B cell (primary cell): ENCODE measurements at regions not wholly inside any gene's neighbourhood (a gene's known extent, or its start where the extent isn't known, plus 50 kb on each side); places are given as distances from the start of the nearest gene placed in this dataset.

Source experiments
- EZH2 ChIP-seq: IDR thresholded peaks from 2 replicates; pipeline ENCODE4 v1.6.1; 2012; ENCODE audit warnings: borderline replicate concordance, low read depth, mild to moderate bottlenecking, moderate library complexity, low read length; ENCODE audit not compliant: insufficient read depth, poor library complexity, severe bottlenecking
- TF ChIP-seq, protein P1 (sequence below): fragments of 200-600 bp; IDR thresholded peaks from one replicate; pipeline ENCODE4 v1.8.0; 2022; ENCODE audit warnings: antibody characterized with exemption, mild to moderate bottlenecking

DNA sequence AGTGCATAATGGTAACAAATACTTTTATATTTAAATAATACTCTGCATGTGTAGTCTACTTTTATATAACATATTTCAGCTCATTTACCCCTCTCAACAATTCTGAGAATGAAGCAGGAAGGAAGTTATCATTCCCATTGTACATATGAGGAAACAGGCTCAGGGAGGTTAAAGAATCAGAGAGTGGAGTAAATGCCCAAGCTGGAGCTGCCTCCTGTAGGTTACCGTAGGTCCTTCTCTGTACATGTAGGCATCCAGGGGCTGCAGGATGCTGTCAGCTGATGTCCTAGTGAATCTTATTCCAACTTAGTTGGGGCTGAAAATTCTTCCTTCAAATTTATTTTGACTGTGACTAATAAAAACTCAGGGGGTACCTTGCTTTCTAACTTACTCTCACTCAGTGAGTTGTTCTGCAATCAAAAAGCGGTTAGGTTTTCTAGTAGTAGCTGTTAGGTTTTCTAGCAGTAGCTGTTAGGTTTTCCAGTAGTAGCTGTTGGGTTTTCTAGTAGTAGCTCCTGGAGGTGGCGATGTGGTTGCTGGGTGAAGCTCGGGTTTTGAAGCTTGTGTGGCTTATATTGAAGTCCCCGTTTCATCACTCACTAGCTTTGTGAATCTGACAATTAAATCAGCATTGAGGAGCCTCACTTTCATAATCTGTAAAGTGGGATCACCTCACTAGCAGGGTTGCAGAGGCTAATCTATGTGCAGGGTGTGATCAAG lies 357.0 kb downstream of the NR2F2 start:
- TF ChIP-seq, protein P1, sequence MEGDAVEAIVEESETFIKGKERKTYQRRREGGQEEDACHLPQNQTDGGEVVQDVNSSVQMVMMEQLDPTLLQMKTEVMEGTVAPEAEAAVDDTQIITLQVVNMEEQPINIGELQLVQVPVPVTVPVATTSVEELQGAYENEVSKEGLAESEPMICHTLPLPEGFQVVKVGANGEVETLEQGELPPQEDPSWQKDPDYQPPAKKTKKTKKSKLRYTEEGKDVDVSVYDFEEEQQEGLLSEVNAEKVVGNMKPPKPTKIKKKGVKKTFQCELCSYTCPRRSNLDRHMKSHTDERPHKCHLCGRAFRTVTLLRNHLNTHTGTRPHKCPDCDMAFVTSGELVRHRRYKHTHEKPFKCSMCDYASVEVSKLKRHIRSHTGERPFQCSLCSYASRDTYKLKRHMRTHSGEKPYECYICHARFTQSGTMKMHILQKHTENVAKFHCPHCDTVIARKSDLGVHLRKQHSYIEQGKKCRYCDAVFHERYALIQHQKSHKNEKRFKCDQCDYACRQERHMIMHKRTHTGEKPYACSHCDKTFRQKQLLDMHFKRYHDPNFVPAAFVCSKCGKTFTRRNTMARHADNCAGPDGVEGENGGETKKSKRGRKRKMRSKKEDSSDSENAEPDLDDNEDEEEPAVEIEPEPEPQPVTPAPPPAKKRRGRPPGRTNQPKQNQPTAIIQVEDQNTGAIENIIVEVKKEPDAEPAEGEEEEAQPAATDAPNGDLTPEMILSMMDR, result no peak
- TF ChIP-seq EZH2, result no peak
